ENCODE measurements at regions not wholly inside any gene's neighbourhood (a gene's known extent, or its start where the extent isn't known, plus 50 kb on each side); places are given as distances from the start of the nearest gene placed in this dataset.
A peak's percentile ranks its signal among the peaks of the same experiment; 100 is the strongest.
"Not testable (repeated sequence)": the region's sequence is repeated elsewhere in the genome, so short reads cannot be mapped to it uniquely, and the experiment has no call there.

- DNase-seq (ENCODE audit: low read depth): not testable (repeated sequence)
Observed at GRCh38 chrX:80508083-80508482, 87.8 kb downstream of the TENT5D start.

- DNase-seq (ENCODE audit: low read depth): peak; percentile 50
Observed at GRCh38 chrX:80511969-80512760, 91.9 kb downstream of the TENT5D start.

GRCh38 chrX:80512924-80513323 is 92.7 kb downstream of the TENT5D start:
- no peak for DNase-seq (ENCODE audit: low read depth)

GRCh38 chrX:80513625-80514024 is 93.4 kb downstream of the TENT5D start:
- no peak for DNase-seq (ENCODE audit: low read depth)

GRCh38 chrX:80537096-80537495 is 116.8 kb downstream of the TENT5D start:
- no peak for DNase-seq (ENCODE audit: low read depth)

- DNase-seq (ENCODE audit: low read depth): no peak
Observed at GRCh38 chrX:80550722-80551121, 130.5 kb downstream of the TENT5D start.

GRCh38 chrX:80556148-80556547 is 135.9 kb downstream of the TENT5D start:
- no peak for DNase-seq (ENCODE audit: low read depth)

GRCh38 chrX:80572636-80573035 is 152.4 kb downstream of the TENT5D start:
- DNase-seq (ENCODE audit: low read depth): no peak

GRCh38 chrX:80573275-80573674 is 153.0 kb downstream of the TENT5D start:
- no peak for DNase-seq (ENCODE audit: low read depth)

- not testable (repeated sequence) for DNase-seq (ENCODE audit: low read depth)
Observed at GRCh38 chrX:80574486-80575086, 154.3 kb downstream of the TENT5D start.

GRCh38 chrX:80576267-80576666 is 156.0 kb downstream of the TENT5D start:
- DNase-seq (ENCODE audit: low read depth): no peak

GRCh38 chrX:80576806-80577533 is 156.7 kb downstream of the TENT5D start:
- no peak for DNase-seq (ENCODE audit: low read depth)

GRCh38 chrX:80578517-80579105 is 158.4 kb downstream of the TENT5D start:
- DNase-seq (ENCODE audit: low read depth): peak; percentile 5

- DNase-seq (ENCODE audit: low read depth): not testable (repeated sequence)
Observed at GRCh38 chrX:80590992-80591391, 170.7 kb downstream of the TENT5D start.

GRCh38 chrX:80602036-80602860 is 182.0 kb downstream of the TENT5D start:
- no peak for DNase-seq (ENCODE audit: low read depth)
